ENCODE measurements at regions not wholly inside any gene's neighbourhood (a gene's known extent, or its start where the extent isn't known, plus 50 kb on each side); places are given as distances from the start of the nearest gene placed in this dataset.

DNA sequence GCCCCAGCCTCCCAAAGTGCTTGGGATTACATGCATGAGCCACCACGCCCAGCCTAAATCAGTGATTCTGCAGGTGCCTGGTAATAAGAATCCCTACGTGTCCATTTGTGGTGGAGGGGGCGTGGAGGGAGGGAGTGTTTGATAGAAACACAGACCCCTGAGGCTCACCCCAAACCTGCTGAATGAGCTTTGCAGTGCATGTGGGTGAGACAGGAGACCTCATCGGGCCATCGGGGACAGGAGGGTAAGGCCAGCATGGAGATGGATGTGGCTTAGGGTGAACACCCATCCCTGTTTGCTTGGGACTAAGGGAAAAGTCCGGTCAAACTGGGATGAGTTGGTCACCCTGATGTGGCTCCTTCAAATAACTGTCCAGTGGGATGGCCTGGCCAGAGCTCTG, 71.3 kb upstream of the ALX4 start:
- TF ChIP-seq POLR2AphosphoS5 (IDR thresholded peaks at IDR 0.05; ENCODE audit: borderline replicate concordance, low read depth, low read length) (no peak), EZH2 (IDR thresholded peaks at IDR 0.05) (no peak), FOXP2 (optimal IDR thresholded peaks at IDR 0.05; ENCODE audit: control extremely low read depth, extremely low read length, insufficient read depth) (no peak)

All from SK-N-MC (cell line).